ENCODE measurements at regions not wholly inside any gene's neighbourhood (a gene's known extent, or its start where the extent isn't known, plus 50 kb on each side); places are given as distances from the start of the nearest gene placed in this dataset.

- TF ChIP-seq, protein P1, sequence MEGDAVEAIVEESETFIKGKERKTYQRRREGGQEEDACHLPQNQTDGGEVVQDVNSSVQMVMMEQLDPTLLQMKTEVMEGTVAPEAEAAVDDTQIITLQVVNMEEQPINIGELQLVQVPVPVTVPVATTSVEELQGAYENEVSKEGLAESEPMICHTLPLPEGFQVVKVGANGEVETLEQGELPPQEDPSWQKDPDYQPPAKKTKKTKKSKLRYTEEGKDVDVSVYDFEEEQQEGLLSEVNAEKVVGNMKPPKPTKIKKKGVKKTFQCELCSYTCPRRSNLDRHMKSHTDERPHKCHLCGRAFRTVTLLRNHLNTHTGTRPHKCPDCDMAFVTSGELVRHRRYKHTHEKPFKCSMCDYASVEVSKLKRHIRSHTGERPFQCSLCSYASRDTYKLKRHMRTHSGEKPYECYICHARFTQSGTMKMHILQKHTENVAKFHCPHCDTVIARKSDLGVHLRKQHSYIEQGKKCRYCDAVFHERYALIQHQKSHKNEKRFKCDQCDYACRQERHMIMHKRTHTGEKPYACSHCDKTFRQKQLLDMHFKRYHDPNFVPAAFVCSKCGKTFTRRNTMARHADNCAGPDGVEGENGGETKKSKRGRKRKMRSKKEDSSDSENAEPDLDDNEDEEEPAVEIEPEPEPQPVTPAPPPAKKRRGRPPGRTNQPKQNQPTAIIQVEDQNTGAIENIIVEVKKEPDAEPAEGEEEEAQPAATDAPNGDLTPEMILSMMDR (IDR thresholded peaks at IDR 0.05): no peak
- TF ChIP-seq POLR2A (IDR thresholded peaks at IDR 0.05): no peak
Observed at GRCh38 chr9:110126986-110127864, 80.7 kb downstream of the C9orf152 start.
